HepG2 (cell line): ENCODE measurements at regions not wholly inside any gene's neighbourhood (a gene's known extent, or its start where the extent isn't known, plus 50 kb on each side); places are given as distances from the start of the nearest gene placed in this dataset.

ENCODE experiments used
- CEBPG ChIP-seq: IDR thresholded peaks from 2 replicates; pipeline ENCODE4 v1.6.1; 2016
- CENPX ChIP-seq: sonication (generic); formaldehyde crosslinking; IDR thresholded peaks from 2 replicates; pipeline ENCODE4 v1.9.0; 2021; ENCODE audit warnings: mild to moderate bottlenecking, missing genetic modification reagents, moderate library complexity
- ELF4 ChIP-seq: sonication (generic); formaldehyde crosslinking; IDR thresholded peaks from 2 replicates; pipeline ENCODE4 v1.5.0; 2020; ENCODE audit warnings: missing genetic modification reagents, mild to moderate bottlenecking, moderate library complexity, borderline replicate concordance
- ELK4 ChIP-seq: sonication (generic); formaldehyde crosslinking; IDR thresholded peaks from 2 replicates; pipeline ENCODE4 v1.9.0; 2021; ENCODE audit warnings: missing genetic modification reagents, borderline replicate concordance
- EZH2 ChIP-seq: conservative IDR thresholded peaks from 2 replicates; pipeline ENCODE4 v1.6.1; 2012; ENCODE audit warnings: mild to moderate bottlenecking, low read depth, low read length, moderate library complexity
- GTF3A ChIP-seq: sonication (generic); formaldehyde crosslinking; conservative IDR thresholded peaks from 2 replicates; pipeline ENCODE4 v1.4.0; 2020; ENCODE audit warnings: mild to moderate bottlenecking, missing genetic modification reagents
- HMGA1 ChIP-seq: sonication (generic); formaldehyde crosslinking; conservative IDR thresholded peaks from 2 replicates; pipeline ENCODE4 v1.4.0; 2020; ENCODE audit warnings: missing genetic modification reagents
- JUND ChIP-seq: sonication (generic); formaldehyde crosslinking; IDR thresholded peaks from 2 replicates; pipeline ENCODE4 v1.8.0; 2022; ENCODE audit warnings: mild to moderate bottlenecking, missing genetic modification reagents
- KDM4B ChIP-seq: sonication (generic); formaldehyde crosslinking; IDR thresholded peaks from 2 replicates; pipeline ENCODE4 v1.4.0; 2020; ENCODE audit warnings: missing genetic modification reagents
- MAX ChIP-seq: IDR thresholded peaks from 2 replicates; pipeline ENCODE4 v1.6.1; 2012; ENCODE audit warnings: inconsistent platforms
- POLR2A ChIP-seq, 2 experiments: IDR thresholded peaks; 2 replicates each; pipeline ENCODE4 v1.6.1; 2011; ENCODE audit warnings: low read depth in 2 of 2, low read length in 2 of 2, mild to moderate bottlenecking in 1 of 2, moderate library complexity in 1 of 2; ENCODE audit not compliant: insufficient read depth in 1 of 2
- RBM22 ChIP-seq: fragments of 200-400 bp; formaldehyde crosslinking; optimal IDR thresholded peaks from 2 replicates; pipeline ENCODE3; 2017; ENCODE audit warnings: mild to moderate bottlenecking, low read length, moderate library complexity
- ZNF564 ChIP-seq: sonication (generic); formaldehyde crosslinking; IDR thresholded peaks from 2 replicates; pipeline ENCODE4 v1.8.1; 2023; ENCODE audit warnings: mild to moderate bottlenecking, missing genetic modification reagents
- ZNF670 ChIP-seq: sonication (generic); formaldehyde crosslinking; IDR thresholded peaks from 2 replicates; pipeline ENCODE4 v1.8.0; 2022; ENCODE audit warnings: mild to moderate bottlenecking, missing genetic modification reagents, borderline replicate concordance

- TF ChIP-seq RBM22: no peak
- TF ChIP-seq ELK4 (CRISPR knock-in tag): no peak
- TF ChIP-seq MAX: peak; percentile 74
- no peak for TF ChIP-seq KDM4B
- TF ChIP-seq ZNF564 (CRISPR knock-in tag): no peak
- TF ChIP-seq CENPX: no peak
- TF ChIP-seq EZH2: no peak
- no peak; a peak in 1 of 4 replicates for TF ChIP-seq POLR2A (IDR thresholded peaks at IDR 0.05; ENCODE audit: insufficient read depth in 1 of 2, low read depth in 2 of 2, low read length in 2 of 2)
- no peak for TF ChIP-seq ELF4 (CRISPR knock-in tag)
- no peak for TF ChIP-seq ZNF670 (CRISPR knock-in tag)
- TF ChIP-seq HMGA1: no peak
- TF ChIP-seq CEBPG (CRISPR knock-in tag): no peak
- no peak for TF ChIP-seq GTF3A (CRISPR knock-in tag)
- TF ChIP-seq JUND (CRISPR knock-in tag): no peak
Measured at GRCh38 chr3:11720304-11720898, 76.7 kb upstream of the VGLL4 start.
